CD4-positive, alpha-beta memory T cell (primary cell): ENCODE measurements at regions not wholly inside any gene's neighbourhood (a gene's known extent, or its start where the extent isn't known, plus 50 kb on each side); places are given as distances from the start of the nearest gene placed in this dataset.
A peak's percentile ranks its signal among the peaks of the same experiment; 100 is the strongest.

Experiments
- CTCF ChIA-PET: fragments of 350-600 bp; sonication (Branson Sonifier 250); formaldehyde crosslinking; loops from one replicate; lab custom pipeline; 2021; ENCODE audit warnings: inconsistent platforms; ENCODE audit not compliant: partially characterized antibody; lab: Charles Lee
- POLR2A ChIA-PET: fragments of 350-600 bp; sonication (Branson Sonifier 250); formaldehyde crosslinking; loops from one replicate; lab custom pipeline; 2021; ENCODE audit not compliant: partially characterized antibody; lab: Charles Lee
- DNase-seq, 5 donors: peaks; one replicate each; pipeline versions ENCODE4 v3.0.0 to v3.0.0-alpha.2; 2020 to 2022; ENCODE audit warnings: mixed read lengths in 1 of 5
- H3K27ac ChIP-seq: one replicate; pipeline ENCODE4 v1.7.0; 2013; ENCODE audit warnings: low read depth, low read length
- H3K27me3 ChIP-seq: 2 replicates; pipeline ENCODE4 v1.7.0; 2013; ENCODE audit warnings: mild to moderate bottlenecking, low read length, moderate library complexity; ENCODE audit not compliant: insufficient read depth
- H3K36me3 ChIP-seq: 2 replicates; pipeline ENCODE4 v1.7.0; 2013; ENCODE audit warnings: mild to moderate bottlenecking, low read length, moderate library complexity; ENCODE audit not compliant: insufficient read depth
- H3K4me1 ChIP-seq: 2 replicates; pipeline ENCODE4 v1.7.0; 2013; ENCODE audit warnings: mild to moderate bottlenecking, low read length, moderate library complexity; ENCODE audit not compliant: insufficient read depth
- H3K4me3 ChIP-seq, 2 donors: one replicate each; pipeline ENCODE4 v1.7.0; 2013; ENCODE audit warnings: low read length in 2 of 2, mild to moderate bottlenecking in 1 of 2
- H3K9me3 ChIP-seq, 2 donors: one replicate each; pipeline ENCODE4 v1.7.0; 2013; ENCODE audit warnings: low read length in 2 of 2, control low read depth in 1 of 2; ENCODE audit not compliant: control insufficient read depth in 1 of 2
- H3K27ac Mint-ChIP-seq, 7 donors: one replicate each; pipeline ENCODE4 v1.8.0; 2020 to 2021; ENCODE audit warnings: mixed read lengths in 7 of 7, mild to moderate bottlenecking in 6 of 7, inconsistent platforms in 3 of 7, moderate library complexity in 3 of 7
- H3K27me3 Mint-ChIP-seq, 2 donors: one replicate each; pipeline ENCODE4 v1.8.0; 2020 to 2021; ENCODE audit warnings: mixed read lengths in 2 of 2
- H3K36me3 Mint-ChIP-seq, 2 donors: one replicate each; pipeline ENCODE4 v1.8.0; 2020 to 2021; ENCODE audit warnings: mixed read lengths in 2 of 2, inconsistent platforms in 1 of 2, mild to moderate bottlenecking in 1 of 2
- H3K4me1 Mint-ChIP-seq, 4 donors: one replicate each; pipeline ENCODE4 v1.8.0; 2020 to 2021; ENCODE audit warnings: mixed read lengths in 4 of 4, mild to moderate bottlenecking in 1 of 4
- H3K4me3 Mint-ChIP-seq, 8 donors: one replicate each; pipeline ENCODE4 v1.8.0; 2020 to 2021; ENCODE audit warnings: mixed read lengths in 8 of 8, mild to moderate bottlenecking in 7 of 8, moderate library complexity in 6 of 8, inconsistent platforms in 3 of 8
- H3K9me3 Mint-ChIP-seq, 8 donors: one replicate each; pipeline ENCODE4 v1.8.0; 2020 to 2021; ENCODE audit warnings: mixed read lengths in 8 of 8, mild to moderate bottlenecking in 5 of 8, inconsistent platforms in 3 of 8, moderate library complexity in 1 of 8
- intact Hi-C: fragments of 100-400 bp; cut with micrococcal nuclease; formaldehyde crosslinking; loops from one replicate; pipeline ENCODE4 v1.15.1; 2023

DNA sequence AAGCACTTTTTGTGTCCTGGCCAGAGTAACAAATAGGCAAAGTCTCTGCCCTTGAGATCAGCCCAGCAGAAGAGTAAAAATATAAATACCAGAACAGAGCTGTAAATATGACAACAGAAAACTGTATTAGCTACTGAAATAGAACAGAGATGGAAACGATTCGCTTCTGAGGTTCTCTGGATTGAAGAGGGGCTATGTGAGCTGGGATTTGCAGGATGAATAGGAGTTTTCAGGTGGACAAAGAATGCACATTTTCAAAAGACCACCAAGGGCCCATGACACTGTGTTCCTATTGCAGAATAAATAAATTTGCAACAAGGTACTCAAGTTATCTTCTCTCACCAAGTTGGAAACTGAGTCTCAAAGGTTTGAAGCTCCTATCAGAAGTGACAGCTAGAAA is 176.6 kb downstream of the BCL11B start:
- Histone ChIP-seq H3K27me3 (no peaks in the 10 kb centered on the region), H3K36me3 (no peaks in the 10 kb centered on the region), H3K4me3 (no peak overlapping the region), H3K9me3 (no peaks in the 10 kb centered on the region), H3K27ac (no peak overlapping the region), H3K4me1 (no peaks in the 10 kb centered on the region)
- H3K4me1 Mint-ChIP-seq, result peaks cover 0 to 4% (median 0%) of the 10 kb centered on the region in 4 donors
- H3K4me3 Mint-ChIP-seq, result no peak overlapping the region
- H3K36me3 Mint-ChIP-seq, result peaks cover 11 to 24% of the 10 kb centered on the region in 2 donors
- no peaks in the 10 kb centered on the region for H3K27me3 Mint-ChIP-seq
- POLR2A ChIA-PET, result no interaction called here
- intact Hi-C loops, result no loop called here
- DNase-seq, result no peak
- H3K9me3 Mint-ChIP-seq, result peaks cover 0 to 15% (median 6%) of the 10 kb centered on the region in 8 donors
- CTCF ChIA-PET, result interaction anchor here (0.6 to 1.6 kb wide), 2 partner anchors 21 to 245 kb away, joined by 3 read pairs; no protein-coding TSS in a partner anchor
- peak overlapping the region in 1 of 7 donors; percentile 29 for H3K27ac Mint-ChIP-seq

DNA sequence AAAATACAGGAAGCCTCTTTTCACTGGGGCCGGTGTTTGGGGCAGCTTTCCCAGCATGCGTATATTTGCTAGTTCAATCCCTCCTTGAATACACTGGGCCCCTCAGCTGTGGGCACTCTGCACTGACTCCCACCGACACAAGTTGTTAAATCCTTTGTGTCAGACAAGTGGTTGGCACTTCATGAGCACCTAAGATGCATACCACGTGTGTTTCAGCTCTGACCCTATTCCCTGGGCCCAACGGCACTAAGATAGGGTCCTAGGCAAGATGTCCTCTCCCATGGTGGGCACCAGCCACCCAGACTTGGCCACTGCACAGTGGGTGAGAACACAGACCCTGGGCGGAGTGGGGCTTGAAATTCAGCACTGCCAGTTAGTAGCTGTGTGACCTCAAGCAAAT is 173.8 kb downstream of the BCL11B start:
- no peak for DNase-seq
- H3K27ac Mint-ChIP-seq, result no peak overlapping the region
- H3K36me3 Mint-ChIP-seq, result peaks cover 2 to 6% of the 10 kb centered on the region in 2 donors
- ChIA-PET POLR2A (no interaction called here), CTCF (no interaction called here)
- Histone ChIP-seq H3K27ac (no peak overlapping the region), H3K27me3 (no peaks in the 10 kb centered on the region), H3K4me1 (no peaks in the 10 kb centered on the region), H3K4me3 (no peak overlapping the region), H3K36me3 (no peaks in the 10 kb centered on the region), H3K9me3 (no peaks in the 10 kb centered on the region)
- intact Hi-C loops, result no loop called here
- peaks cover 0 to 5% (median 3%) of the 10 kb centered on the region in 4 donors for H3K4me1 Mint-ChIP-seq
- no peak overlapping the region for H3K4me3 Mint-ChIP-seq
- no peaks in the 10 kb centered on the region for H3K9me3 Mint-ChIP-seq
- H3K27me3 Mint-ChIP-seq, result no peaks in the 10 kb centered on the region

GRCh38 chr14:99099051-99099787 is 172.8 kb downstream of the BCL11B start:
- Histone ChIP-seq H3K4me1 (no peaks in the 10 kb centered on the region), H3K36me3 (no peaks in the 10 kb centered on the region), H3K27me3 (no peaks in the 10 kb centered on the region), H3K4me3 (no peak overlapping the region), H3K9me3 (no peaks in the 10 kb centered on the region), H3K27ac (no peak overlapping the region)
- no peaks in the 10 kb centered on the region for H3K27me3 Mint-ChIP-seq
- H3K27ac Mint-ChIP-seq, result peak overlapping the region in 2 of 7 donors; percentile 3 to 17
- peaks cover 0 to 5% (median 3%) of the 10 kb centered on the region in 4 donors for H3K4me1 Mint-ChIP-seq
- no peak for DNase-seq
- peaks cover 0 to 4% of the 10 kb centered on the region in 2 donors for H3K36me3 Mint-ChIP-seq
- ChIA-PET POLR2A (no interaction called here), CTCF (no interaction called here)
- intact Hi-C loops, result no loop called here
- peaks cover 0 to 2% (median 0%) of the 10 kb centered on the region in 8 donors for H3K9me3 Mint-ChIP-seq
- H3K4me3 Mint-ChIP-seq, result no peak overlapping the region

- intact Hi-C loops, result no loop called here
- Histone ChIP-seq H3K27me3 (no peaks in the 10 kb centered on the region), H3K36me3 (no peaks in the 10 kb centered on the region), H3K4me1 (no peaks in the 10 kb centered on the region), H3K4me3 (no peak overlapping the region), H3K27ac (no peak overlapping the region), H3K9me3 (peaks cover 0 to 2% of the 10 kb centered on the region in 2 donors)
- Mint-ChIP-seq H3K9me3 (peaks cover under 1 to 13% (median 6%) of the 10 kb centered on the region in 8 donors), H3K36me3 (peaks cover 1 to 5% of the 10 kb centered on the region in 2 donors), H3K27ac (no peak overlapping the region), H3K4me1 (peaks cover 0 to 5% (median 3%) of the 10 kb centered on the region in 4 donors), H3K27me3 (no peaks in the 10 kb centered on the region), H3K4me3 (no peak overlapping the region)
- CTCF ChIA-PET, result no interaction called here
- no peak for DNase-seq
- POLR2A ChIA-PET, result no interaction called here
These were observed 171.3 kb downstream of the BCL11B start for GRCh38 chr14:99100497-99101270.

DNA sequence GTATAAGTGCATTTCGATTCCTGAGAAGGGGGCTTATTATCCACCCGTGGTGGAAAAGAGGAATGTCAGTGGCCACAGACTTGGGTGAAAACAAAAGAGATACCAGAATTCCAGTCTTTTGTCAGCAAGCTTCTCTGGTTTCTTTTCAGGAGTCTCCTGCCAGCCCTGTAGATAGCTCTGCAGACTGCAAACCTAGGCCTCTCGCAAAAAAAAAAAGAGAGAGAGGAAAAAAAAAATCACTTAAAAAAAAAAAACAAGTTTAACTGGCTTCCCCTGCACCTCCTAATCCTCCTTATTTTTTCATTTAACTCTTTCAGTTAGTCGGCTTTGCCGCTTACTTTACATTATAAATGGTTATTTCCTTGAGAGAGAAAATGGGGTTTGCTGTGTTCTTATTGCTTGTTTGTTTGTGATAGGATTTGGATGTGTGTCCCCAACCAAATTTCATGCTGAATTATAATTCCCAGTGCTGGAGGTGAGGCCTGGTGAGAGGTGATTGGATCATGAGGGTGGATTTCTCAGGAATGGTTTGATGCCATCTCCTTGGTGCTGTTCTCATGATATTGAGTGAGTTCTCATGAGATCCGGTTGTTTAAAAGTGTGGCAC is 170.0 kb downstream of the BCL11B start:
- ChIA-PET CTCF (no interaction called here), POLR2A (no interaction called here)
- DNase-seq, result no peak
- Mint-ChIP-seq H3K27ac (peak overlapping the region in 1 of 7 donors; percentile 15), H3K4me1 (peaks cover 0 to 5% (median 3%) of the 10 kb centered on the region in 4 donors), H3K4me3 (no peak overlapping the region), H3K27me3 (no peaks in the 10 kb centered on the region), H3K36me3 (peaks cover 1 to 7% of the 10 kb centered on the region in 2 donors), H3K9me3 (peaks cover 2 to 21% (median 12%) of the 10 kb centered on the region in 8 donors)
- H3K36me3 ChIP-seq, result no peaks in the 10 kb centered on the region
- H3K27ac ChIP-seq, result no peak overlapping the region
- intact Hi-C loops, result no loop called here
- H3K4me3 ChIP-seq, result no peak overlapping the region
- peaks cover 0 to 5% of the 10 kb centered on the region in 2 donors for H3K9me3 ChIP-seq
- H3K27me3 ChIP-seq, result no peaks in the 10 kb centered on the region
- H3K4me1 ChIP-seq, result no peaks in the 10 kb centered on the region

- intact Hi-C loops, result no loop called here
- peaks cover 0 to 29% (median 22%) of the 10 kb centered on the region in 8 donors for H3K9me3 Mint-ChIP-seq
- H3K27me3 Mint-ChIP-seq, result peaks cover 0 to 9% of the 10 kb centered on the region in 2 donors
- DNase-seq, result no peak
- Histone ChIP-seq H3K9me3 (no peaks in the 10 kb centered on the region), H3K36me3 (no peaks in the 10 kb centered on the region), H3K4me1 (no peaks in the 10 kb centered on the region), H3K27me3 (no peaks in the 10 kb centered on the region), H3K27ac (no peak overlapping the region), H3K4me3 (no peak overlapping the region)
- H3K36me3 Mint-ChIP-seq, result peaks cover 4 to 21% of the 10 kb centered on the region in 2 donors
- ChIA-PET CTCF (no interaction called here), POLR2A (no interaction called here)
- peak overlapping the region in 1 of 8 donors; percentile 18 for H3K4me3 Mint-ChIP-seq
- no peak overlapping the region for H3K27ac Mint-ChIP-seq
- peaks cover 4 to 16% (median 7%) of the 10 kb centered on the region in 4 donors for H3K4me1 Mint-ChIP-seq
These were observed 155.2 kb downstream of the BCL11B start for GRCh38 chr14:99116741-99117295.

GRCh38 chr14:99117671-99118045 is 154.3 kb downstream of the BCL11B start:
- Mint-ChIP-seq H3K9me3 (peaks cover 0 to 27% (median 19%) of the 10 kb centered on the region in 8 donors), H3K4me1 (peaks cover 4 to 16% (median 7%) of the 10 kb centered on the region in 4 donors), H3K36me3 (peaks cover 1 to 21% of the 10 kb centered on the region in 2 donors), H3K4me3 (peak overlapping the region in 1 of 8 donors; percentile 67), H3K27ac (no peak overlapping the region), H3K27me3 (peaks cover 0 to 9% of the 10 kb centered on the region in 2 donors)
- no peak overlapping the region for H3K27ac ChIP-seq
- no peak overlapping the region for H3K4me3 ChIP-seq
- CTCF ChIA-PET, result no interaction called here
- intact Hi-C loops, result no loop called here
- no peaks in the 10 kb centered on the region for H3K36me3 ChIP-seq
- H3K4me1 ChIP-seq, result no peaks in the 10 kb centered on the region
- POLR2A ChIA-PET, result no interaction called here
- no peaks in the 10 kb centered on the region for H3K27me3 ChIP-seq
- no peak for DNase-seq
- no peaks in the 10 kb centered on the region for H3K9me3 ChIP-seq
